ENCODE measurements at regions not wholly inside any gene's neighbourhood (a gene's known extent, or its start where the extent isn't known, plus 50 kb on each side); places are given as distances from the start of the nearest gene placed in this dataset.
"Not testable (repeated sequence)": the region's sequence is repeated elsewhere in the genome, so short reads cannot be mapped to it uniquely, and the experiment has no call there.

GRCh38 chr3:139232341-139232740 lies 111.5 kb upstream of the MRPS22 start:
- not testable (repeated sequence) for DNase-seq (ENCODE audit: low read depth in 2 of 3, low spot score in 2 of 3)

- no peak for DNase-seq (ENCODE audit: low read depth in 2 of 3, low spot score in 2 of 3)
These were observed 109.3 kb upstream of the MRPS22 start for GRCh38 chr3:139234491-139234890.

- no peak for DNase-seq (ENCODE audit: low read depth in 2 of 3, low spot score in 2 of 3)
These were observed 108.6 kb upstream of the MRPS22 start for GRCh38 chr3:139235192-139235591.

GRCh38 chr3:139236336-139236735 lies 107.5 kb upstream of the MRPS22 start:
- no peak for DNase-seq (ENCODE audit: low read depth in 2 of 3, low spot score in 2 of 3)

- no peak for DNase-seq (ENCODE audit: low read depth in 2 of 3, low spot score in 2 of 3)
These were observed 105.4 kb upstream of the MRPS22 start for GRCh38 chr3:139238281-139239030.

GRCh38 chr3:139239550-139239949 lies 104.3 kb upstream of the MRPS22 start:
- no peak for DNase-seq (ENCODE audit: low read depth in 2 of 3, low spot score in 2 of 3)

GRCh38 chr3:139241783-139242182 lies 102.0 kb upstream of the MRPS22 start:
- no peak for DNase-seq (ENCODE audit: low read depth in 2 of 3, low spot score in 2 of 3)

- no peak for DNase-seq (ENCODE audit: low read depth in 2 of 3, low spot score in 2 of 3)
These were observed 100.1 kb upstream of the MRPS22 start for GRCh38 chr3:139243710-139244109.

GRCh38 chr3:139248593-139249255 lies 95.1 kb upstream of the MRPS22 start:
- no peak for DNase-seq (ENCODE audit: low read depth in 2 of 3, low spot score in 2 of 3)

- no peak for DNase-seq (ENCODE audit: low read depth in 2 of 3, low spot score in 2 of 3)
These were observed 92.3 kb upstream of the MRPS22 start for GRCh38 chr3:139251529-139251928.

GRCh38 chr3:139252719-139253118 lies 91.1 kb upstream of the MRPS22 start:
- no peak for DNase-seq (ENCODE audit: low read depth in 2 of 3, low spot score in 2 of 3)

GRCh38 chr3:139258276-139258675 lies 85.5 kb upstream of the MRPS22 start:
- DNase-seq (ENCODE audit: low read depth in 2 of 3, low spot score in 2 of 3), result no peak

GRCh38 chr3:139259398-139259797 lies 84.4 kb upstream of the MRPS22 start:
- DNase-seq (ENCODE audit: low read depth in 2 of 3, low spot score in 2 of 3), result no peak

- DNase-seq (ENCODE audit: low read depth in 2 of 3, low spot score in 2 of 3), result no peak
These were observed 83.8 kb upstream of the MRPS22 start for GRCh38 chr3:139260041-139260486.

GRCh38 chr3:139260793-139261736 lies 82.8 kb upstream of the MRPS22 start:
- no peak for DNase-seq (ENCODE audit: low read depth in 2 of 3, low spot score in 2 of 3)

GRCh38 chr3:139261754-139262586 lies 81.8 kb upstream of the MRPS22 start:
- DNase-seq (ENCODE audit: low read depth in 2 of 3, low spot score in 2 of 3), result no peak

GRCh38 chr3:139263798-139264197 lies 80.0 kb upstream of the MRPS22 start:
- no peak for DNase-seq (ENCODE audit: low read depth in 2 of 3, low spot score in 2 of 3)

- no peak for DNase-seq (ENCODE audit: low read depth in 2 of 3, low spot score in 2 of 3)
These were observed 79.4 kb upstream of the MRPS22 start for GRCh38 chr3:139264375-139264774.

GRCh38 chr3:139265131-139266016 lies 78.4 kb upstream of the MRPS22 start:
- DNase-seq (ENCODE audit: low read depth in 2 of 3, low spot score in 2 of 3), result no peak
